HFF-Myc (cell line): ENCODE measurements at regions not wholly inside any gene's neighbourhood (a gene's known extent, or its start where the extent isn't known, plus 50 kb on each side); places are given as distances from the start of the nearest gene placed in this dataset.

Experiments
- DNase-seq: peaks from one replicate; pipeline ENCODE4 v3.0.0-alpha.2; 2011; ENCODE audit warnings: low read depth; ENCODE audit errors: extremely low read depth
- H3K4me3 ChIP-seq: replicated peaks from 2 replicates; pipeline ENCODE4 v1.5.1; 2011; ENCODE audit warnings: low read depth, mild to moderate bottlenecking, control low read depth, low read length
- TF ChIP-seq, protein P1 (sequence below): IDR thresholded peaks from 2 replicates; pipeline ENCODE4 v1.5.1; 2012; ENCODE audit warnings: mild to moderate bottlenecking, low read depth, low read length, control low read depth; ENCODE audit errors: missing control alignments

GRCh38 chr1:94620345-94621031, 78.9 kb upstream of the F3 start:
- DNase-seq = no peak
- no peak overlapping the region for H3K4me3 ChIP-seq
- TF ChIP-seq, protein P1, sequence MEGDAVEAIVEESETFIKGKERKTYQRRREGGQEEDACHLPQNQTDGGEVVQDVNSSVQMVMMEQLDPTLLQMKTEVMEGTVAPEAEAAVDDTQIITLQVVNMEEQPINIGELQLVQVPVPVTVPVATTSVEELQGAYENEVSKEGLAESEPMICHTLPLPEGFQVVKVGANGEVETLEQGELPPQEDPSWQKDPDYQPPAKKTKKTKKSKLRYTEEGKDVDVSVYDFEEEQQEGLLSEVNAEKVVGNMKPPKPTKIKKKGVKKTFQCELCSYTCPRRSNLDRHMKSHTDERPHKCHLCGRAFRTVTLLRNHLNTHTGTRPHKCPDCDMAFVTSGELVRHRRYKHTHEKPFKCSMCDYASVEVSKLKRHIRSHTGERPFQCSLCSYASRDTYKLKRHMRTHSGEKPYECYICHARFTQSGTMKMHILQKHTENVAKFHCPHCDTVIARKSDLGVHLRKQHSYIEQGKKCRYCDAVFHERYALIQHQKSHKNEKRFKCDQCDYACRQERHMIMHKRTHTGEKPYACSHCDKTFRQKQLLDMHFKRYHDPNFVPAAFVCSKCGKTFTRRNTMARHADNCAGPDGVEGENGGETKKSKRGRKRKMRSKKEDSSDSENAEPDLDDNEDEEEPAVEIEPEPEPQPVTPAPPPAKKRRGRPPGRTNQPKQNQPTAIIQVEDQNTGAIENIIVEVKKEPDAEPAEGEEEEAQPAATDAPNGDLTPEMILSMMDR = no peak

DNA sequence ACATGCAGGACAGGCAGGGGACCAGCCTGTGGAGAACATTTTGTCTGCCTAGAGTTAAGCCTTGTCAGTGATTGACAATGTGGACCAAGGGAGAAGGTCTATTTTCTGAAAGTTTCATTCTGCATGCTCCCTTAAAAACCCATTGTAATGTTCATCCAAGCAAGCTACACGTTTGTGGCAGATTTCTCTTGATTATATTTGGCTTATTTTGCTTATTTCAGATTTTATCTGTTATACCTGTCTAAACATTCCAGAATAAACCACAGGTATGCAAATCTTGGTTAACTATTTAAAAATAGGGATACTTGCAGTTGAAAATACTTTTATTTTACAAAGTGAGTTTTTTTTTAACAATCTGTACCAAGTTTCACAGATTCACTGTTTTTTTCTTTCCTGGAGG, 78.2 kb upstream of the F3 start:
- no peak overlapping the region for H3K4me3 ChIP-seq
- TF ChIP-seq, protein P1 = no peak
- DNase-seq = no peak

GRCh38 chr1:94617957-94618739, 76.6 kb upstream of the F3 start:
- TF ChIP-seq, protein P1 = no peak
- DNase-seq = no peak
- no peak overlapping the region for H3K4me3 ChIP-seq

GRCh38 chr1:94617134-94617805, 75.7 kb upstream of the F3 start:
- DNase-seq = peak; percentile 63
- TF ChIP-seq, protein P1 = no peak
- no peak overlapping the region for H3K4me3 ChIP-seq

DNA sequence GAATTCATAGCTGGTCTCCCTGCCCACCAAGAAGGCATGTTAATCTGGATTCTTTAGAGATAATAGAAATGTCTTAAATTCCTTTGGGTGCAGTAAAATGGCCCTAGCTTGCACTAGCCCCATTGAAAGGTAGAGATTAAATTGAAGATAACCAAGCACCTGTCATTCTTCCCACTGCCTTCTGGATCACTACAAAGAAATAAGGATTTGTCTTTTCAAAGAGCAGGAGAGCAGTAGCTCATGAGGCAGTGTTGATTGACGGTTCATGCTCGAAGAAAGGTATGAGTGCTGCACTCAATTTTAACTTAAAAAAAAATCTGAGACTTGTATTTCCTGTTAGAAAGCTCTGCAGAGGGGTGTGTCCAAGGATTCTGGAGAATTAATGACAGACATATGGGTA, 74.9 kb upstream of the F3 start:
- TF ChIP-seq, protein P1 = no peak
- no peak overlapping the region for H3K4me3 ChIP-seq
- DNase-seq = no peak

GRCh38 chr1:94614996-94615395, 73.4 kb upstream of the F3 start:
- TF ChIP-seq, protein P1 = no peak
- DNase-seq = no peak
- no peak overlapping the region for H3K4me3 ChIP-seq
